ENCODE measurements at regions not wholly inside any gene's neighbourhood (a gene's known extent, or its start where the extent isn't known, plus 50 kb on each side); places are given as distances from the start of the nearest gene placed in this dataset.
"Not testable (repeated sequence)": the region's sequence is repeated elsewhere in the genome, so short reads cannot be mapped to it uniquely, and the experiment has no call there.

GRCh38 chr10:28393956-28394568 lies 91.2 kb upstream of the MPP7 start:
- no peaks in the 10 kb centered on the region for H3K27me3 ChIP-seq (ENCODE audit: control insufficient read depth in 1 of 2, insufficient read depth in 2 of 2, low read length in 2 of 2)
- H3K27ac ChIP-seq (ENCODE audit: low read depth, low read length): no peak overlapping the region
- no peak overlapping the region for H3K4me3 ChIP-seq (ENCODE audit: low read depth in 1 of 2, low read length in 2 of 2)
- H3K9ac ChIP-seq (ENCODE audit: low read length): no peak overlapping the region
- H3K36me3 ChIP-seq (ENCODE audit: insufficient read depth, low read length): no peaks in the 10 kb centered on the region
- no peaks in the 10 kb centered on the region for H3K4me1 ChIP-seq (ENCODE audit: insufficient read depth, low read length)
- H3K9me3 ChIP-seq (ENCODE audit: low read length): no peaks in the 10 kb centered on the region

- Histone ChIP-seq H3K27ac (ENCODE audit: low read depth, low read length) (no peak overlapping the region), H3K27me3 (ENCODE audit: control insufficient read depth in 1 of 2, insufficient read depth in 2 of 2, low read length in 2 of 2) (no peaks in the 10 kb centered on the region), H3K4me3 (ENCODE audit: low read depth in 1 of 2, low read length in 2 of 2) (no peak overlapping the region), H3K36me3 (ENCODE audit: insufficient read depth, low read length) (no peaks in the 10 kb centered on the region), H3K9ac (ENCODE audit: low read length) (no peak overlapping the region), H3K9me3 (ENCODE audit: low read length) (no peaks in the 10 kb centered on the region), H3K4me1 (ENCODE audit: insufficient read depth, low read length) (no peaks in the 10 kb centered on the region)
Measured at GRCh38 chr10:28396331-28396730, 93.5 kb upstream of the MPP7 start.

- no peak overlapping the region for H3K4me3 ChIP-seq (ENCODE audit: low read depth in 1 of 2, low read length in 2 of 2)
Measured at GRCh38 chr10:28397229-28397628, 94.4 kb upstream of the MPP7 start.

GRCh38 chr10:28400176-28400575 lies 97.3 kb upstream of the MPP7 start:
- H3K27ac ChIP-seq (ENCODE audit: low read depth, low read length): no peak overlapping the region
- H3K4me3 ChIP-seq (ENCODE audit: low read depth in 1 of 2, low read length in 2 of 2): no peak overlapping the region
- H3K36me3 ChIP-seq (ENCODE audit: insufficient read depth, low read length): no peaks in the 10 kb centered on the region
- H3K4me1 ChIP-seq (ENCODE audit: insufficient read depth, low read length): no peaks in the 10 kb centered on the region
- H3K9ac ChIP-seq (ENCODE audit: low read length): no peak overlapping the region
- no peaks in the 10 kb centered on the region for H3K27me3 ChIP-seq (ENCODE audit: control insufficient read depth in 1 of 2, insufficient read depth in 2 of 2, low read length in 2 of 2)
- H3K9me3 ChIP-seq (ENCODE audit: low read length): no peaks in the 10 kb centered on the region

More at GRCh38 chr10:28397229-28397628, 94.4 kb upstream of the MPP7 start:
- Histone ChIP-seq H3K27ac (ENCODE audit: low read depth, low read length) (no peak overlapping the region), H3K4me1 (ENCODE audit: insufficient read depth, low read length) (no peaks in the 10 kb centered on the region), H3K27me3 (ENCODE audit: control insufficient read depth in 1 of 2, insufficient read depth in 2 of 2, low read length in 2 of 2) (no peaks in the 10 kb centered on the region), H3K36me3 (ENCODE audit: insufficient read depth, low read length) (no peaks in the 10 kb centered on the region), H3K9ac (ENCODE audit: low read length) (no peak overlapping the region), H3K9me3 (ENCODE audit: low read length) (no peaks in the 10 kb centered on the region)

GRCh38 chr10:28400681-28401080 lies 97.8 kb upstream of the MPP7 start:
- no peak overlapping the region for H3K27ac ChIP-seq (ENCODE audit: low read depth, low read length)
- no peaks in the 10 kb centered on the region for H3K36me3 ChIP-seq (ENCODE audit: insufficient read depth, low read length)
- no peaks in the 10 kb centered on the region for H3K9me3 ChIP-seq (ENCODE audit: low read length)
- no peak overlapping the region for H3K9ac ChIP-seq (ENCODE audit: low read length)
- H3K27me3 ChIP-seq (ENCODE audit: control insufficient read depth in 1 of 2, insufficient read depth in 2 of 2, low read length in 2 of 2): no peaks in the 10 kb centered on the region
- no peak overlapping the region for H3K4me3 ChIP-seq (ENCODE audit: low read depth in 1 of 2, low read length in 2 of 2)
- H3K4me1 ChIP-seq (ENCODE audit: insufficient read depth, low read length): no peaks in the 10 kb centered on the region

GRCh38 chr10:28402611-28403073 lies 99.8 kb upstream of the MPP7 start:
- H3K36me3 ChIP-seq (ENCODE audit: insufficient read depth, low read length); H3K27ac ChIP-seq (ENCODE audit: low read depth, low read length); H3K9ac ChIP-seq (ENCODE audit: low read length); H3K4me1 ChIP-seq (ENCODE audit: insufficient read depth, low read length); H3K4me3 ChIP-seq (ENCODE audit: low read depth in 1 of 2, low read length in 2 of 2); H3K9me3 ChIP-seq (ENCODE audit: low read length); H3K27me3 ChIP-seq (ENCODE audit: control insufficient read depth in 1 of 2, insufficient read depth in 2 of 2, low read length in 2 of 2): not testable (repeated sequence)

- Histone ChIP-seq H3K4me3 (ENCODE audit: low read depth in 1 of 2, low read length in 2 of 2) (no peak overlapping the region), H3K27ac (ENCODE audit: low read depth, low read length) (no peak overlapping the region), H3K36me3 (ENCODE audit: insufficient read depth, low read length) (no peaks in the 10 kb centered on the region), H3K27me3 (ENCODE audit: control insufficient read depth in 1 of 2, insufficient read depth in 2 of 2, low read length in 2 of 2) (no peaks in the 10 kb centered on the region), H3K4me1 (ENCODE audit: insufficient read depth, low read length) (no peaks in the 10 kb centered on the region), H3K9ac (ENCODE audit: low read length) (no peak overlapping the region), H3K9me3 (ENCODE audit: low read length) (no peaks in the 10 kb centered on the region)
Measured at GRCh38 chr10:28403090-28403489, 100.2 kb upstream of the MPP7 start.

GRCh38 chr10:28408237-28408777 lies 105.4 kb upstream of the MPP7 start:
- H3K27me3 ChIP-seq (ENCODE audit: control insufficient read depth in 1 of 2, insufficient read depth in 2 of 2, low read length in 2 of 2): peaks cover 0 to 4% of the 10 kb centered on the region in 2 donors
- H3K4me1 ChIP-seq (ENCODE audit: insufficient read depth, low read length): no peaks in the 10 kb centered on the region
- no peak overlapping the region for H3K4me3 ChIP-seq (ENCODE audit: low read depth in 1 of 2, low read length in 2 of 2)
- H3K9me3 ChIP-seq (ENCODE audit: low read length): no peaks in the 10 kb centered on the region
- no peaks in the 10 kb centered on the region for H3K36me3 ChIP-seq (ENCODE audit: insufficient read depth, low read length)
- no peak overlapping the region for H3K27ac ChIP-seq (ENCODE audit: low read depth, low read length)
- no peak overlapping the region for H3K9ac ChIP-seq (ENCODE audit: low read length)

GRCh38 chr10:28410420-28411135 lies 107.7 kb upstream of the MPP7 start:
- H3K4me3 ChIP-seq (ENCODE audit: low read depth in 1 of 2, low read length in 2 of 2): no peak overlapping the region
- H3K9ac ChIP-seq (ENCODE audit: low read length): no peak overlapping the region
- H3K9me3 ChIP-seq (ENCODE audit: low read length): no peaks in the 10 kb centered on the region
- no peaks in the 10 kb centered on the region for H3K4me1 ChIP-seq (ENCODE audit: insufficient read depth, low read length)
- H3K36me3 ChIP-seq (ENCODE audit: insufficient read depth, low read length): no peaks in the 10 kb centered on the region
- peaks cover 0 to 4% of the 10 kb centered on the region in 2 donors for H3K27me3 ChIP-seq (ENCODE audit: control insufficient read depth in 1 of 2, insufficient read depth in 2 of 2, low read length in 2 of 2)
- H3K27ac ChIP-seq (ENCODE audit: low read depth, low read length): no peak overlapping the region

- no peak overlapping the region for H3K4me3 ChIP-seq (ENCODE audit: low read depth in 1 of 2, low read length in 2 of 2)
- no peaks in the 10 kb centered on the region for H3K9me3 ChIP-seq (ENCODE audit: low read length)
- H3K27ac ChIP-seq (ENCODE audit: low read depth, low read length): no peak overlapping the region
- no peaks in the 10 kb centered on the region for H3K4me1 ChIP-seq (ENCODE audit: insufficient read depth, low read length)
- H3K36me3 ChIP-seq (ENCODE audit: insufficient read depth, low read length): no peaks in the 10 kb centered on the region
- H3K27me3 ChIP-seq (ENCODE audit: control insufficient read depth in 1 of 2, insufficient read depth in 2 of 2, low read length in 2 of 2): peaks cover 0 to 4% of the 10 kb centered on the region in 2 donors
- no peak overlapping the region for H3K9ac ChIP-seq (ENCODE audit: low read length)
Measured at GRCh38 chr10:28411136-28411460, 108.2 kb upstream of the MPP7 start.

GRCh38 chr10:28411648-28412047 lies 108.8 kb upstream of the MPP7 start:
- Histone ChIP-seq H3K27me3 (ENCODE audit: control insufficient read depth in 1 of 2, insufficient read depth in 2 of 2, low read length in 2 of 2) (peaks cover 0 to 4% of the 10 kb centered on the region in 2 donors), H3K4me3 (ENCODE audit: low read depth in 1 of 2, low read length in 2 of 2) (no peak overlapping the region), H3K9me3 (ENCODE audit: low read length) (no peaks in the 10 kb centered on the region), H3K27ac (ENCODE audit: low read depth, low read length) (no peak overlapping the region), H3K36me3 (ENCODE audit: insufficient read depth, low read length) (no peaks in the 10 kb centered on the region), H3K9ac (ENCODE audit: low read length) (no peak overlapping the region), H3K4me1 (ENCODE audit: insufficient read depth, low read length) (no peaks in the 10 kb centered on the region)

GRCh38 chr10:28418069-28418468 lies 114.8 kb upstream of the WAC start:
- no peaks in the 10 kb centered on the region for H3K27me3 ChIP-seq (ENCODE audit: control insufficient read depth in 1 of 2, insufficient read depth in 2 of 2, low read length in 2 of 2)
- no peak overlapping the region for H3K27ac ChIP-seq (ENCODE audit: low read depth, low read length)
- H3K9me3 ChIP-seq (ENCODE audit: low read length): no peaks in the 10 kb centered on the region
- H3K36me3 ChIP-seq (ENCODE audit: insufficient read depth, low read length): no peaks in the 10 kb centered on the region
- no peak overlapping the region for H3K9ac ChIP-seq (ENCODE audit: low read length)
- no peaks in the 10 kb centered on the region for H3K4me1 ChIP-seq (ENCODE audit: insufficient read depth, low read length)
- no peak overlapping the region for H3K4me3 ChIP-seq (ENCODE audit: low read depth in 1 of 2, low read length in 2 of 2)
